Spleen (tissue), 7 donors: ENCODE measurements at regions not wholly inside any gene's neighbourhood (a gene's known extent, or its start where the extent isn't known, plus 50 kb on each side); places are given as distances from the start of the nearest gene placed in this dataset.

Source experiments
- CTCF ChIP-seq, 11 experiments: fragments of 200-600 bp in 7 of 11; fragments of 450-650 bp in 4 of 11; sonication (generic) in 4 of 11; IDR thresholded peaks in 8 of 11; conservative IDR thresholded peaks in 3 of 11; 1 replicate in 7 of 11; 2 replicates in 4 of 11; pipeline versions ENCODE4 v1.4.0 to v1.8.0; 2016 to 2021; ENCODE audit warnings: antibody characterized with exemption in 11 of 11, inconsistent platforms in 4 of 11, mild to moderate bottlenecking in 1 of 11
- POLR2A ChIP-seq, 3 donors: fragments of 450-650 bp; IDR thresholded peaks; one replicate each; pipeline ENCODE4 v1.5.1; 2017; ENCODE audit warnings: antibody characterized with exemption in 3 of 3, mild to moderate bottlenecking in 1 of 3
- POLR2AphosphoS5 ChIP-seq, 3 donors: sonication (generic); formaldehyde crosslinking; IDR thresholded peaks; one replicate each; pipeline ENCODE4 v1.5.1; 2017; ENCODE audit warnings: antibody characterized with exemption in 3 of 3
- donor health status: DM: no; HTN: no; CAD: no; lungs with moderate emphysema.
- donor health status: DM: no; HTN: no; CAD: no.
- donor health status: DM: no; HTN: no; CAD: no.

GRCh38 chr1:114296413-114296812 is 142.7 kb upstream of the SYT6 start:
- TF ChIP-seq CTCF (IDR thresholded peaks at IDR 0.05 in 8 of 11, conservative IDR thresholded peaks at IDR 0.05 in 3 of 11) (no peak), POLR2AphosphoS5 (IDR thresholded peaks at IDR 0.05) (no peak), POLR2A (IDR thresholded peaks at IDR 0.05) (no peak)
